ENCODE measurements at regions not wholly inside any gene's neighbourhood (a gene's known extent, or its start where the extent isn't known, plus 50 kb on each side); places are given as distances from the start of the nearest gene placed in this dataset.

- TF ChIP-seq CTCF (IDR thresholded peaks at IDR 0.05) (no peak), POLR2A (IDR thresholded peaks at IDR 0.05) (no peak)
These were observed 67.3 kb upstream of the HOXC13 start for GRCh38 chr12:53871367-53871766.

All from ovary (tissue), 3 donors.